HCT116 (cell line): ENCODE measurements at regions not wholly inside any gene's neighbourhood (a gene's known extent, or its start where the extent isn't known, plus 50 kb on each side); places are given as distances from the start of the nearest gene placed in this dataset.

Experiments
- ATAC-seq: fragments of 200-7000 bp; cut with Tn5 transposase; 2 replicates; pipeline ENCODE4 v1.9.1; 2020; ENCODE audit warnings: mild to moderate bottlenecking, moderate library complexity
- BruUV-seq: library from RNA; stranded (reverse); fragments of 400-500 nt; replicated peaks from 2 replicates; lab custom pipeline; 2021; lab: Mats Ljungman, UMichigan
- CTCF ChIA-PET: fragments of 300-600 bp; sonication (Branson Sonifier 250); formaldehyde crosslinking; loops from one replicate; lab custom pipeline; 2021; ENCODE audit warnings: antibody characterized with exemption; lab: Charles Lee
- POLR2A ChIA-PET: fragments of 300-600, 350-600 bp; sonication (Branson Sonifier 250); formaldehyde crosslinking; loops from one replicate; lab custom pipeline; 2021; ENCODE audit warnings: antibody characterized with exemption; lab: Charles Lee
- RAD21 ChIA-PET, 2 experiments: fragments of 300-600 bp; sonication (Branson Sonifier 250); formaldehyde crosslinking; loops; one replicate each; lab custom pipeline; 2023; ENCODE audit warnings: low total read pairs in 2 of 2; ENCODE audit not compliant: uncharacterized antibody in 2 of 2, unreplicated experiment in 2 of 2, low non-redundant PET in 1 of 2; lab: Charles Lee
- DNase-seq: peaks from one replicate; pipeline ENCODE4 v3.0.0-alpha.2; 2010; ENCODE audit warnings: low read depth, low spot score
- H2AFZ ChIP-seq: fragments of 200-600 bp; shearing (Covaris generic), sonication (generic); 2 replicates; pipeline ENCODE4 v1.6.1; 2017; ENCODE audit warnings: low read depth, mixed run types, mixed read lengths, antibody characterized with exemption, low read length; ENCODE audit not compliant: poor library complexity, severe bottlenecking
- H3K27ac ChIP-seq: 2 replicates; pipeline ENCODE4 v1.5.1; 2012; ENCODE audit warnings: low read depth, low read length
- H3K27me3 ChIP-seq: fragments of 200-600 bp; sonication (generic); 2 replicates; pipeline ENCODE4 v1.6.1; 2016; ENCODE audit warnings: mixed run types, low read length, mixed read lengths; ENCODE audit not compliant: insufficient read depth
- H3K36me3 ChIP-seq, 2 experiments: fragments of 200-500 bp in 1 of 2; fragments of 200-600 bp in 1 of 2; sonication (Bioruptor generic) in 1 of 2; sonication (generic) in 1 of 2; 2 replicates each; pipeline versions ENCODE4 v1.5.1 to v1.6.1; 2014 to 2016; ENCODE audit warnings: low read length in 2 of 2, inconsistent platforms in 1 of 2, mixed read lengths in 1 of 2, mixed run types in 1 of 2; ENCODE audit not compliant: insufficient read depth in 2 of 2, control insufficient read depth in 1 of 2
- H3K4me1 ChIP-seq, 2 experiments: fragments of 200-600 bp in 1 of 2; sonication (generic) in 1 of 2; 2 replicates each; pipeline versions ENCODE4 v1.5.1 to v1.6.1; 2012 to 2017; ENCODE audit warnings: low read length in 2 of 2, inconsistent platforms in 1 of 2, mild to moderate bottlenecking in 1 of 2, mixed read lengths in 1 of 2, mixed run types in 1 of 2, moderate library complexity in 1 of 2; ENCODE audit not compliant: insufficient read depth in 2 of 2, control insufficient read depth in 1 of 2
- H3K4me2 ChIP-seq: fragments of 200-600 bp; sonication (generic); 2 replicates; pipeline ENCODE4 v1.6.1; 2017; ENCODE audit warnings: mixed run types, low read length, mixed read lengths
- H3K4me3 ChIP-seq, 2 experiments: fragments of 200-600 bp in 1 of 2; sonication (generic) in 1 of 2; replicated peaks in 1 of 2; 2 replicates each; pipeline ENCODE4 v1.5.1; 2011 to 2016; ENCODE audit warnings: low read length in 2 of 2, control low read depth in 1 of 2, low read depth in 1 of 2, mild to moderate bottlenecking in 1 of 2, mixed read lengths in 1 of 2, mixed run types in 1 of 2
- H3K79me2 ChIP-seq: fragments of 200-600 bp; sonication (generic); 2 replicates; pipeline ENCODE4 v1.6.1; 2017; ENCODE audit warnings: mild to moderate bottlenecking, mixed run types, low read length, moderate library complexity, mixed read lengths; ENCODE audit not compliant: insufficient read depth
- H3K9ac ChIP-seq: fragments of 200-600 bp; sonication (generic); 2 replicates; pipeline ENCODE4 v1.6.1; 2016; ENCODE audit warnings: low read length, mixed read lengths
- H3K9me2 ChIP-seq: fragments of 200-600 bp; sonication (generic), shearing (Covaris generic); 2 replicates; pipeline ENCODE4 v1.6.1; 2017; ENCODE audit warnings: mixed run types, mild to moderate bottlenecking, moderate library complexity; ENCODE audit not compliant: insufficient read depth
- H3K9me3 ChIP-seq, 2 experiments: fragments of 200-500 bp in 1 of 2; fragments of 200-600 bp in 1 of 2; sonication (Bioruptor generic) in 1 of 2; sonication (generic) in 1 of 2; 2 replicates each; pipeline ENCODE4 v1.6.1; 2014 to 2017; ENCODE audit warnings: low read length in 2 of 2, mixed read lengths in 2 of 2, inconsistent platforms in 1 of 2, low read depth in 1 of 2, mild to moderate bottlenecking in 1 of 2, mixed run types in 1 of 2, moderate library complexity in 1 of 2; ENCODE audit not compliant: control insufficient read depth in 1 of 2, insufficient read depth in 1 of 2
- H4K20me1 ChIP-seq: fragments of 200-600 bp; sonication (generic), shearing (Covaris generic); 2 replicates; pipeline ENCODE4 v1.6.1; 2017; ENCODE audit warnings: mixed run types, mild to moderate bottlenecking, moderate library complexity; ENCODE audit not compliant: insufficient read depth
- CEBPB ChIP-seq: IDR thresholded peaks from 2 replicates; pipeline ENCODE4 v1.6.1; 2012; ENCODE audit warnings: low read depth
- EGR1 ChIP-seq: IDR thresholded peaks from 2 replicates; pipeline ENCODE4 v1.6.1; 2012; ENCODE audit warnings: low read depth
- EZH2 ChIP-seq: fragments of 200-600 bp; sonication (generic); IDR thresholded peaks from 2 replicates; pipeline ENCODE4 v1.6.1; 2017; ENCODE audit warnings: antibody characterized with exemption, mixed run types
- EZH2phosphoT487 ChIP-seq: fragments of 200-600 bp; IDR thresholded peaks from 2 replicates; pipeline ENCODE4 v1.6.1; 2018; ENCODE audit warnings: antibody characterized with exemption, borderline replicate concordance
- JUND ChIP-seq: IDR thresholded peaks from 2 replicates; pipeline ENCODE4 v1.6.1; 2012
- POLR2A ChIP-seq: IDR thresholded peaks from 2 replicates; pipeline ENCODE4 v1.7.0; 2011; ENCODE audit warnings: borderline replicate concordance; ENCODE audit not compliant: insufficient read depth, insufficient read length; ENCODE audit errors: extremely low read depth
- POLR2AphosphoS5 ChIP-seq: IDR thresholded peaks from 2 replicates; pipeline ENCODE4 v1.6.1; 2011; ENCODE audit warnings: mild to moderate bottlenecking, low read depth, low read length, moderate library complexity
- RAD21 ChIP-seq: IDR thresholded peaks from 2 replicates; pipeline ENCODE4 v1.6.1; 2012; ENCODE audit warnings: low read depth, mild to moderate bottlenecking
- SIN3A ChIP-seq: IDR thresholded peaks from 2 replicates; pipeline ENCODE4 v1.6.1; 2012; ENCODE audit warnings: low read depth
- TCF7L2 ChIP-seq: IDR thresholded peaks from 2 replicates; pipeline ENCODE4 v1.7.0; 2011; ENCODE audit warnings: borderline replicate concordance, inconsistent platforms; ENCODE audit not compliant: insufficient read depth, insufficient read length; ENCODE audit errors: extremely low read depth
- YY1 ChIP-seq: IDR thresholded peaks from 2 replicates; pipeline ENCODE4 v1.6.1; 2011; ENCODE audit warnings: low read length, low read depth, moderate library complexity, mild to moderate bottlenecking; ENCODE audit not compliant: insufficient replicate concordance; ENCODE audit errors: extremely low read depth
- ZFX ChIP-seq: fragments of 450-650 bp; IDR thresholded peaks from 2 replicates; pipeline ENCODE4 v1.6.1; 2017
- ZNF274 ChIP-seq: fragments of 200-500 bp; sonication (Bioruptor generic); IDR thresholded peaks from 2 replicates; pipeline ENCODE4 v1.6.1; 2014; ENCODE audit warnings: mild to moderate bottlenecking, low read depth, low read length, inconsistent platforms
- intact Hi-C: fragments of 100-400 bp; cut with micrococcal nuclease; formaldehyde crosslinking; loops from 2 replicates; pipeline ENCODE4 v1.10.0; 2022
- TF ChIP-seq, protein P1 (sequence below): IDR thresholded peaks from 2 replicates; pipeline ENCODE4 v1.6.1; 2012
- TF ChIP-seq, protein P2 (sequence below): IDR thresholded peaks from 2 replicates; pipeline ENCODE4 v1.6.1; 2011; ENCODE audit warnings: mild to moderate bottlenecking, low read length, moderate library complexity; ENCODE audit not compliant: insufficient replicate concordance; ENCODE audit errors: extremely low read depth
- TF ChIP-seq, protein P3 (sequence below): IDR thresholded peaks from 2 replicates; pipeline ENCODE4 v1.6.1; 2012

DNA sequence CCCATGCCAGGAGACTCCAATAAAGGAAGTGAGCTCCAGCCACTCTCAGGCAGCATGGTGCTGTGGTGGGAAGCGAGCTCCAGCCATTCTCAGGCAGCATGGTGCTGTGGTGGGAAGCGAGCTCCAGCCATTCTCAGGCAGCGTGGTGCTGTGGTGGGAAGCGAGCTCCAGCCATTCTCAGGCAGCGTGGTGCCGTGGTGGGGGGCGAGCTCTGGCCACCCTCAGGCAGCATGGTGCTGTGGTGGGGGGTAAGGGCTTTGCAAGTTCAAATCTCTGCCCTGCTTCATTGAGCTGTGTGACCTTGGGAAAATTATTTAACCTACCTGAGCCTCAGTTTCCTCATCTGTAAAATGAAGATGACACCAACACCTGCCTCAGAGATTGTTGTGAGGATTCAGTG, 975.1 kb downstream of the BCL11B start:
- ATAC-seq (no peak), DNase-seq (no peak)
- Histone ChIP-seq H3K4me1 (no peaks in the 10 kb centered on the region), H3K27me3 (no peaks in the 10 kb centered on the region), H3K9me2 (no peaks in the 10 kb centered on the region), H3K36me3 (no peaks in the 10 kb centered on the region), H3K9ac (no peak overlapping the region), H3K4me2 (no peak overlapping the region), H3K4me3 (no peak overlapping the region), H3K79me2 (no peaks in the 10 kb centered on the region), H4K20me1 (no peaks in the 10 kb centered on the region), H2AFZ (no peak overlapping the region), H3K27ac (no peak overlapping the region), H3K9me3 (peaks cover 0 to 5% of the 10 kb centered on the region in 2 experiments; a peak in 1 of 4 replicates)
- CTCF ChIA-PET: no interaction called here
- intact Hi-C loops: no loop called here
- RAD21 ChIA-PET: no interaction called here
- TF ChIP-seq TCF7L2: no peak
- POLR2A ChIA-PET: no interaction called here
- BruUV-seq: no TSS peak

DNA sequence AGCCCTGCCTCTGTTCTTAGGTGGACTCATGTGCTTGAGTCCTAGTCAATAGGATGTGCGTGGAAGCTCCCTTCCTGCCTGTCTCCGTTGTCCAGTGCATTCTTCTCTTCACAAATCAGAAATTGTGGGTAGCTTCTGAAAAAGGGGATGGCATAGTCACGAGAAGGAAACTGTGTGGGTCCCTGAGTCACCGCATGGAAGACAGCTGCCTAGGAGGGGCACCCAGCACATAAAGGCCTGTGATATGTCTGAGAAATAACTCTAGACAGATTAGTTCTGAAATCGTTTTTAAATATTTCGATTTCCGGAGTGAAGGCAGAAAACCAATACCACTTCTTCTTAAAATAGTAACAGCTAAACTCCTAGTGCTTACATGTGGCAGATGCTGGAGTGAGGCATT, 974.4 kb downstream of the BCL11B start:
- no peak overlapping the region for H3K4me2 ChIP-seq
- ChIA-PET RAD21 (no interaction called here), CTCF (no interaction called here), POLR2A (no interaction called here)
- H3K36me3 ChIP-seq: no peaks in the 10 kb centered on the region
- H3K4me1 ChIP-seq: no peaks in the 10 kb centered on the region
- no peak overlapping the region for H3K4me3 ChIP-seq
- ATAC-seq: no peak
- H3K27ac ChIP-seq: no peak overlapping the region
- H3K79me2 ChIP-seq: no peaks in the 10 kb centered on the region
- H2AFZ ChIP-seq: no peak overlapping the region
- H3K9me3 ChIP-seq: peaks cover 0 to 11% of the 10 kb centered on the region in 2 experiments; a peak in 1 of 4 replicates
- no TSS peak for BruUV-seq
- H3K27me3 ChIP-seq: no peaks in the 10 kb centered on the region
- intact Hi-C loops: no loop called here
- H4K20me1 ChIP-seq: no peaks in the 10 kb centered on the region
- H3K9me2 ChIP-seq: no peaks in the 10 kb centered on the region
- H3K9ac ChIP-seq: no peak overlapping the region
- TF ChIP-seq CEBPB (no peak), EZH2 (no peak), POLR2AphosphoS5 (no peak), ZNF274 (no peak), JUND (no peak), YY1 (no peak), SIN3A (no peak), EZH2phosphoT487 (no peak), EGR1 (no peak), RAD21 (no peak), POLR2A (no peak), ZFX (no peak)
- TF ChIP-seq, protein P1, sequence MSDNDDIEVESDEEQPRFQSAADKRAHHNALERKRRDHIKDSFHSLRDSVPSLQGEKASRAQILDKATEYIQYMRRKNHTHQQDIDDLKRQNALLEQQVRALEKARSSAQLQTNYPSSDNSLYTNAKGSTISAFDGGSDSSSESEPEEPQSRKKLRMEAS: no peak
- TF ChIP-seq, protein P2, sequence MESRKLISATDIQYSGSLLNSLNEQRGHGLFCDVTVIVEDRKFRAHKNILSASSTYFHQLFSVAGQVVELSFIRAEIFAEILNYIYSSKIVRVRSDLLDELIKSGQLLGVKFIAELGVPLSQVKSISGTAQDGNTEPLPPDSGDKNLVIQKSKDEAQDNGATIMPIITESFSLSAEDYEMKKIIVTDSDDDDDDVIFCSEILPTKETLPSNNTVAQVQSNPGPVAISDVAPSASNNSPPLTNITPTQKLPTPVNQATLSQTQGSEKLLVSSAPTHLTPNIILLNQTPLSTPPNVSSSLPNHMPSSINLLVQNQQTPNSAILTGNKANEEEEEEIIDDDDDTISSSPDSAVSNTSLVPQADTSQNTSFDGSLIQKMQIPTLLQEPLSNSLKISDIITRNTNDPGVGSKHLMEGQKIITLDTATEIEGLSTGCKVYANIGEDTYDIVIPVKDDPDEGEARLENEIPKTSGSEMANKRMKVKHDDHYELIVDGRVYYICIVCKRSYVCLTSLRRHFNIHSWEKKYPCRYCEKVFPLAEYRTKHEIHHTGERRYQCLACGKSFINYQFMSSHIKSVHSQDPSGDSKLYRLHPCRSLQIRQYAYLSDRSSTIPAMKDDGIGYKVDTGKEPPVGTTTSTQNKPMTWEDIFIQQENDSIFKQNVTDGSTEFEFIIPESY: no peak
- TF ChIP-seq, protein P3, sequence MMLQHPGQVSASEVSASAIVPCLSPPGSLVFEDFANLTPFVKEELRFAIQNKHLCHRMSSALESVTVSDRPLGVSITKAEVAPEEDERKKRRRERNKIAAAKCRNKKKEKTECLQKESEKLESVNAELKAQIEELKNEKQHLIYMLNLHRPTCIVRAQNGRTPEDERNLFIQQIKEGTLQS: no peak
- DNase-seq: no peak
